ENCODE measurements at regions not wholly inside any gene's neighbourhood (a gene's known extent, or its start where the extent isn't known, plus 50 kb on each side); places are given as distances from the start of the nearest gene placed in this dataset.

DNA sequence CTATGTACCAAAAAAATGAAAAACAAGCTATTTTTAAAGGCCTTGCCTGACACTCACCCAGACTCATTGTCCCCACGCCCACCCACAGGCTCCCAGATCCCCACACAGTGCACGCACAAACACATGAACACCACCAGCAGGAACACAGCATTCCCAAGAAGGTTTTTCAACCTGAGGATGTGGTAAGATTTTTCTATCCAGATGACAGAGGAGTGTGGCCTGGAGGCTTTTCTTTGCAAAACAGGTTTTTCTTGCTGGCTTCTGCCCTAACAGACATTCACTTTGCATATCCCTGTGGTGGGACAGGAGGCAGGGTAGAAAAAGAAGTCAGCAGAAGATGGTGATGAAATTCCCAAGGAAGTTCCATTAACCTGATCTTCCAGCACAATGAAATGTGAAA, 97.8 kb downstream of the KLF12 start:
- TF ChIP-seq POLR2AphosphoS5 (IDR thresholded peaks at IDR 0.05; ENCODE audit: borderline replicate concordance, low read depth, low read length) (no peak), EZH2 (IDR thresholded peaks at IDR 0.05) (no peak)

All from SK-N-MC (cell line).